ENCODE measurements at regions not wholly inside any gene's neighbourhood (a gene's known extent, or its start where the extent isn't known, plus 50 kb on each side); places are given as distances from the start of the nearest gene placed in this dataset.

GRCh38 chr2:157933160-157933920 lies 57.2 kb upstream of the ACVR1 start:
- no peak for DNase-seq

GRCh38 chr2:157932480-157933159 lies 56.5 kb upstream of the ACVR1 start:
- DNase-seq = no peak

- DNase-seq = no peak
These were observed 55.4 kb upstream of the ACVR1 start for GRCh38 chr2:157931542-157931941.

GRCh38 chr2:157930728-157931127 lies 54.6 kb upstream of the ACVR1 start:
- no peak for DNase-seq

- no peak for DNase-seq
These were observed 53.9 kb upstream of the ACVR1 start for GRCh38 chr2:157929871-157930667.

- DNase-seq = no peak
These were observed 52.2 kb upstream of the ACVR1 start for GRCh38 chr2:157928372-157928771.

- no peak for DNase-seq
These were observed 51.0 kb upstream of the ACVR1 start for GRCh38 chr2:157927155-157927554.
